A549 (cell line): ENCODE measurements at regions not wholly inside any gene's neighbourhood (a gene's known extent, or its start where the extent isn't known, plus 50 kb on each side); places are given as distances from the start of the nearest gene placed in this dataset.

Source experiments
- ATAC-seq, 2 experiments: fragments of 200-7000 bp in 1 of 2; fragments of >200 bp in 1 of 2; cut with Nextera tagmentation in 1 of 2; cut with Tn5 transposase in 1 of 2; 3 replicates each; pipeline versions ENCODE4 v1.8.0 to v1.9.1; 2018 to 2020; ENCODE audit warnings: mild to moderate bottlenecking in 1 of 2, moderate library complexity in 1 of 2
- CTCF ChIA-PET: fragments of 300-600 bp; sonication (Branson Sonifier 250); formaldehyde crosslinking; extraction: SDS; loops from one replicate; lab custom pipeline; 2021; ENCODE audit warnings: antibody characterized with exemption, inconsistent platforms; lab: Yijun Ruan, JAX
- POLR2A ChIA-PET: fragments of 350-600 bp; formaldehyde crosslinking; extraction: SDS; loops from one replicate; lab custom pipeline; 2021; ENCODE audit warnings: antibody characterized with exemption, inconsistent platforms; lab: Yijun Ruan, JAX
- DNase-seq, 2 experiments: peaks; one replicate each; pipeline versions ENCODE4 v3.0.0 to v3.0.0-alpha.2; 2011 to 2016; ENCODE audit warnings: low read depth in 1 of 2, low spot score in 1 of 2
- FAIRE-seq: peaks from 2 replicates; lab custom pipeline; 2011; peaks lifted over from hg19 to GRCh38; lab: Jason Lieb, UNC
- H3K27ac ChIP-seq, 2 experiments: fragments of >200 bp; sonication (Bioruptor Twin); formaldehyde crosslinking; 3 replicates each; pipeline ENCODE4 v1.5.1; 2016 to 2017
- H3K4me1 ChIP-seq: fragments of >200 bp; sonication (Bioruptor Twin); formaldehyde crosslinking; 3 replicates; pipeline ENCODE4 v1.6.1; 2016
- H3K4me2 ChIP-seq: fragments of >200 bp; sonication (Bioruptor Twin); formaldehyde crosslinking; 3 replicates; pipeline ENCODE4 v1.6.1; 2016
- H3K4me3 ChIP-seq: fragments of >200 bp; sonication (Bioruptor Twin); formaldehyde crosslinking; 3 replicates; pipeline ENCODE4 v1.5.1; 2016
- H3K9me3 ChIP-seq: fragments of >200 bp; sonication (Bioruptor Twin); formaldehyde crosslinking; 3 replicates; pipeline ENCODE4 v1.6.1; 2016
- BCL3 ChIP-seq: fragments of >200 bp; sonication (Bioruptor Twin); formaldehyde crosslinking; IDR thresholded peaks from 3 replicates; pipeline ENCODE4 v1.6.1; 2016
- BHLHE40 ChIP-seq: IDR thresholded peaks from 2 replicates; pipeline ENCODE4 v1.6.1; 2012; ENCODE audit warnings: low read depth, low read length, inconsistent platforms
- CEBPB ChIP-seq, 2 experiments: fragments of >200 bp in 1 of 2; sonication (Bioruptor Twin) in 1 of 2; formaldehyde crosslinking in 1 of 2; IDR thresholded peaks; 2 replicates each; pipeline ENCODE4 v1.6.1; 2012 to 2016
- CHD2 ChIP-seq: fragments of 150-350 bp; IDR thresholded peaks from 2 replicates; pipeline ENCODE4 v1.6.1; 2014; ENCODE audit warnings: low read length; ENCODE audit not compliant: partially characterized antibody
- CHD4 ChIP-seq: fragments of 200-600 bp; sonication (generic); IDR thresholded peaks from 2 replicates; pipeline ENCODE4 v1.6.1; 2016; ENCODE audit warnings: antibody characterized with exemption, mild to moderate bottlenecking, borderline replicate concordance
- EHMT2 ChIP-seq: fragments of 200-600 bp; sonication (generic); IDR thresholded peaks from 2 replicates; pipeline ENCODE4 v1.6.1; 2016; ENCODE audit warnings: antibody characterized with exemption, low read depth, mild to moderate bottlenecking, moderate library complexity
- FOSB ChIP-seq: fragments of 250-450 bp; sonication (Bioruptor Pico); IDR thresholded peaks from 2 replicates; pipeline ENCODE4 v1.5.0; 2020; ENCODE audit warnings: mild to moderate bottlenecking, moderate library complexity
- GATA3 ChIP-seq: IDR thresholded peaks from 2 replicates; pipeline ENCODE4 v1.6.1; 2012; ENCODE audit warnings: borderline replicate concordance
- HDAC2 ChIP-seq: fragments of 200-600 bp; sonication (generic); IDR thresholded peaks from 2 replicates; pipeline ENCODE4 v1.6.1; 2016
- HEYL ChIP-seq: fragments of 250-450 bp; sonication (Bioruptor Pico); IDR thresholded peaks from 2 replicates; pipeline ENCODE4 v1.8.0; 2021; ENCODE audit warnings: mild to moderate bottlenecking, moderate library complexity
- HOXA7 ChIP-seq: fragments of 250-450 bp; sonication (Bioruptor Pico); IDR thresholded peaks from 2 replicates; pipeline ENCODE4 v1.5.0; 2020; ENCODE audit warnings: mild to moderate bottlenecking, moderate library complexity
- HOXB13 ChIP-seq: fragments of 250-450 bp; sonication (Bioruptor Pico); IDR thresholded peaks from 2 replicates; pipeline ENCODE4 v1.5.0; 2020; ENCODE audit warnings: low read depth, mild to moderate bottlenecking, moderate library complexity
- HOXB5 ChIP-seq: fragments of 250-450 bp; sonication (Bioruptor Pico); IDR thresholded peaks from 2 replicates; pipeline ENCODE4 v1.5.0; 2020; ENCODE audit warnings: mild to moderate bottlenecking, moderate library complexity
- KDM5A ChIP-seq: fragments of 200-600 bp; sonication (generic); IDR thresholded peaks from 2 replicates; pipeline ENCODE4 v1.6.1; 2016; ENCODE audit warnings: antibody characterized with exemption, mild to moderate bottlenecking
- MAZ ChIP-seq: fragments of 150-350 bp; IDR thresholded peaks from 2 replicates; pipeline ENCODE4 v1.6.1; 2014; ENCODE audit warnings: antibody characterized with exemption, low read depth, low read length, borderline replicate concordance
- MYC ChIP-seq: IDR thresholded peaks from 2 replicates; pipeline ENCODE4 v1.6.1; 2012; ENCODE audit warnings: mild to moderate bottlenecking, inconsistent platforms, low read length, improper control_type of control experiment, borderline replicate concordance
- PHF8 ChIP-seq: fragments of 200-600 bp; sonication (generic); IDR thresholded peaks from 2 replicates; pipeline ENCODE4 v1.6.1; 2016; ENCODE audit warnings: low read depth, mild to moderate bottlenecking, antibody characterized with exemption, moderate library complexity, borderline replicate concordance
- POLR2AphosphoS2 ChIP-seq: conservative IDR thresholded peaks from 2 replicates; pipeline ENCODE4 v1.6.1; 2012; ENCODE audit warnings: low read length, improper control_type of control experiment, inconsistent platforms
- RCOR1 ChIP-seq: fragments of 150-350 bp; IDR thresholded peaks from 2 replicates; pipeline ENCODE4 v1.6.1; 2014; ENCODE audit warnings: antibody characterized with exemption, low read length, low read depth
- RFX5 ChIP-seq: fragments of 450-650 bp; IDR thresholded peaks from 2 replicates; pipeline ENCODE4 v1.7.1; 2014; ENCODE audit warnings: antibody characterized with exemption, mild to moderate bottlenecking, moderate library complexity
- RNF2 ChIP-seq: fragments of 200-600 bp; sonication (generic); IDR thresholded peaks from 2 replicates; pipeline ENCODE4 v1.6.1; 2016; ENCODE audit warnings: low read depth, mild to moderate bottlenecking, antibody characterized with exemption, moderate library complexity, borderline replicate concordance
- SREBF2 ChIP-seq: fragments of 450-650 bp; IDR thresholded peaks from 2 replicates; pipeline ENCODE4 v1.6.1; 2014; ENCODE audit warnings: mild to moderate bottlenecking, moderate library complexity
- ZNF302 ChIP-seq: fragments of 250-450 bp; sonication (Bioruptor Pico); IDR thresholded peaks from 2 replicates; pipeline ENCODE4 v1.9.0; 2021; ENCODE audit warnings: inconsistent platforms, mild to moderate bottlenecking, moderate library complexity
- WGBS: methylation state at CpG from one replicate; pipeline ENCODE4 v1.1.6; 2017; ENCODE audit errors: missing lambda C conversion rate; 5-methylcytosine and 5-hydroxymethylcytosine counted together
- TF ChIP-seq, protein P1 (sequence below): IDR thresholded peaks from 2 replicates; pipeline ENCODE4 v1.6.1; 2012
- TF ChIP-seq, protein P2 (sequence below): fragments of 250-450 bp; sonication (Bioruptor Pico); IDR thresholded peaks from 2 replicates; pipeline ENCODE4 v1.5.0; 2021; ENCODE audit warnings: mild to moderate bottlenecking, moderate library complexity, borderline replicate concordance

DNA sequence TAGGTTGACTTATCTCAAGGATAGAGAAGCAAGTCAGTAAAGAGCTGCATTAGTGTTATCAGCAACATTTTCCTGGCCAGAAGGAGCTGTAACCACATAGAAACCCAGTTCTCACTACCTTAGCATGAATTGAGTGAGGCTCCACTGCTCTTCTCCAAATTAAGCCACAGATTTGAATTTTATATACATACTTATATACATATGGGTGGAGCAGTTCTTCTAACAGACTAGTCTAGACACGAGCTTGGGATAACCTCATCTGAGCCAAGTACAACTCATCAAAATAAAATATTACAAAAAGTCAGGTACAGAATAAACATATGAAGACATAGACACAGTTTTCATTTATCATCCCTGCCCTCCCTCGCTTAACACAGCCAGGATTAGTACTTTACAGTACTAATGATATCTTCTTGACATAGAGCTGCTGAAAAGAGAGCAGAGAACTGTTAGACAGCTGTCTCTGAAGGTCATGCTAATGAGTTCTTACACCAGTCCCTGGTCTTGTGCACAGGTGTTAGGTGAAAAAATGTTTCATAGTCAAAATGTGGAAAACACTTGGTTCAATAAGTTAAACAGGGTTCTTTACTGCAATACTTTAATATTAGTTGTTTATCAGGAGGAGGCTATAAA is 147.4 kb upstream of the HTR1E start (continued):
- no peak for TF ChIP-seq HDAC2
- TF ChIP-seq SREBF2 = no peak
- no peak for TF ChIP-seq BHLHE40
- no peak for TF ChIP-seq RCOR1
- no peak for TF ChIP-seq PHF8
- TF ChIP-seq, protein P1, sequence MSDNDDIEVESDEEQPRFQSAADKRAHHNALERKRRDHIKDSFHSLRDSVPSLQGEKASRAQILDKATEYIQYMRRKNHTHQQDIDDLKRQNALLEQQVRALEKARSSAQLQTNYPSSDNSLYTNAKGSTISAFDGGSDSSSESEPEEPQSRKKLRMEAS = no peak

- CTCF ChIA-PET = no interaction called here
- DNase-seq (no peak), ATAC-seq (no peak)
- H3K9me3 ChIP-seq = no peaks in the 10 kb centered on the region
- H3K27ac ChIP-seq = no peak overlapping the region
- TF ChIP-seq RFX5 = no peak
- no peak for TF ChIP-seq POLR2AphosphoS2
- no peak for TF ChIP-seq CHD4
- no peak for TF ChIP-seq FOSB (CRISPR knock-in tag)
- TF ChIP-seq HOXB13 = no peak
- TF ChIP-seq HOXB5 = no peak
- TF ChIP-seq ZNF302 = no peak
- TF ChIP-seq EHMT2 = no peak
- no peak for TF ChIP-seq KDM5A
- no peak for TF ChIP-seq MAZ
- TF ChIP-seq BCL3 = no peak
- TF ChIP-seq HOXA7 (CRISPR knock-in tag) = no peak
- TF ChIP-seq, protein P2, sequence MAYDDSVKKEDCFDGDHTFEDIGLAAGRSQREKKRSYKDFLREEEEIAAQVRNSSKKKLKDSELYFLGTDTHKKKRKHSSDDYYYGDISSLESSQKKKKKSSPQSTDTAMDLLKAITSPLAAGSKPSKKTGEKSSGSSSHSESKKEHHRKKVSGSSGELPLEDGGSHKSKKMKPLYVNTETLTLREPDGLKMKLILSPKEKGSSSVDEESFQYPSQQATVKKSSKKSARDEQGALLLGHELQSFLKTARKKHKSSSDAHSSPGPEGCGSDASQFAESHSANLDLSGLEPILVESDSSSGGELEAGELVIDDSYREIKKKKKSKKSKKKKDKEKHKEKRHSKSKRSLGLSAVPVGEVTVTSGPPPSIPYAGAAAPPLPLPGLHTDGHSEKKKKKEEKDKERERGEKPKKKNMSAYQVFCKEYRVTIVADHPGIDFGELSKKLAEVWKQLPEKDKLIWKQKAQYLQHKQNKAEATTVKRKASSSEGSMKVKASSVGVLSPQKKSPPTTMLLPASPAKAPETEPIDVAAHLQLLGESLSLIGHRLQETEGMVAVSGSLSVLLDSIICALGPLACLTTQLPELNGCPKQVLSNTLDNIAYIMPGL (CRISPR knock-in tag) = no peak
- TF ChIP-seq HDAC2 = no peak
- no peak for TF ChIP-seq CEBPB (IDR thresholded peaks at IDR 0.05)
- TF ChIP-seq HEYL (CRISPR knock-in tag) = no peak
- TF ChIP-seq, all 56 proteins: peak for 0
- no peak for FAIRE-seq
- no peaks in the 10 kb centered on the region for H3K4me1 ChIP-seq
- no peak overlapping the region for H3K4me3 ChIP-seq
- POLR2A ChIA-PET = no interaction called here
- H3K4me2 ChIP-seq = no peak overlapping the region
These were observed 155.0 kb upstream of the HTR1E start for GRCh38 chr6:86782328-86782727.

DNA sequence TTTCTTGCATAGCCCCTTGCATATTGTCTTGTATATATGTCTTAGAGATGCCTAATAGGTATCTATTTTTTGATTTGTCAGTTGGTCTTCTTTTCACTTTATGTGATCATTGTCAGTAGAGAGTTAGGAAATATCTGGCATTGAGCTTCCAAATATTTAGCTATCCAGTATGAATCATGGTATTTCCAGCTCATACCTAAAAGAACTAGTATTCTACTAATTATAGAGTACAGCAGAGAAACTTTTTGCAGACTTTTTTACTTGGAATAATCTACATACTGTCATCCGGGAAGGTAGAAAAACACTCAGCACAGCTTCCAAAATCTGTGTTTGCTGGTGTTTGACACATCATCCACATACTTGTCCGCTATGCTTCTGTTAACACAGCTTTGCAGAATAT is 156.4 kb upstream of the HTR1E start:
- no peak for TF ChIP-seq RNF2
- TF ChIP-seq, protein P2 (CRISPR knock-in tag) = no peak
- no peak for TF ChIP-seq MYC
- no peak for TF ChIP-seq CHD2
- no peak for TF ChIP-seq MAZ
- no peak for TF ChIP-seq CEBPB (IDR thresholded peaks at IDR 0.05)
- TF ChIP-seq HEYL (CRISPR knock-in tag) = no peak
- TF ChIP-seq GATA3 = no peak
- H3K4me2 ChIP-seq = no peak overlapping the region
- no peaks in the 10 kb centered on the region for H3K9me3 ChIP-seq
- FAIRE-seq (no peak), ATAC-seq (no peak), DNase-seq (no peak)
- 48% methylated on average over 2 of the region's 2 CpGs for WGBS
- POLR2A ChIA-PET = no interaction called here
- CTCF ChIA-PET = interaction anchor here (1.2 kb wide), 1 partner anchor 49 kb away, joined by 3 read pairs; no protein-coding TSS in a partner anchor
- H3K27ac ChIP-seq = no peak overlapping the region
- no peaks in the 10 kb centered on the region for H3K4me1 ChIP-seq
- no peak overlapping the region for H3K4me3 ChIP-seq
